Upper lobe of right lung (tissue), 1 donor: ENCODE measurements at regions not wholly inside any gene's neighbourhood (a gene's known extent, or its start where the extent isn't known, plus 50 kb on each side); places are given as distances from the start of the nearest gene placed in this dataset.

ENCODE experiments used
- ATAC-seq: fragments of 200-7000 bp; cut with Tn5 transposase; one replicate; pipeline ENCODE4 v1.9.1; 2020; ENCODE audit warnings: mild to moderate bottlenecking, moderate library complexity
- DNase-seq: peaks from one replicate; pipeline ENCODE4 v3.0.0-alpha.2; 2020
- H3K27ac ChIP-seq: fragments of 200-600 bp; one replicate; pipeline ENCODE4 v1.8.0; 2022
- H3K27me3 ChIP-seq: fragments of 200-600 bp; one replicate; pipeline ENCODE4 v1.8.0; 2022; ENCODE audit warnings: mild to moderate bottlenecking
- H3K36me3 ChIP-seq: fragments of 200-600 bp; one replicate; pipeline ENCODE4 v1.8.0; 2022
- H3K4me1 ChIP-seq: fragments of 200-600 bp; one replicate; pipeline ENCODE4 v1.8.0; 2022
- H3K4me3 ChIP-seq: fragments of 200-600 bp; one replicate; pipeline ENCODE4 v1.8.0; 2022; ENCODE audit warnings: mild to moderate bottlenecking
- H3K9me3 ChIP-seq: fragments of 200-600 bp; one replicate; pipeline ENCODE4 v1.8.0; 2022
- CTCF ChIP-seq: fragments of 200-600 bp; IDR thresholded peaks from one replicate; pipeline ENCODE4 v1.8.0; 2022; ENCODE audit warnings: antibody characterized with exemption
- intact Hi-C: fragments of 100-400 bp; cut with DNase I; formaldehyde crosslinking; loops from one replicate; pipeline ENCODE4 v1.11.0; 2022
- donor health status: DM: no; HTN: yes; CAD: no; lungs with severe emphysema.

DNA sequence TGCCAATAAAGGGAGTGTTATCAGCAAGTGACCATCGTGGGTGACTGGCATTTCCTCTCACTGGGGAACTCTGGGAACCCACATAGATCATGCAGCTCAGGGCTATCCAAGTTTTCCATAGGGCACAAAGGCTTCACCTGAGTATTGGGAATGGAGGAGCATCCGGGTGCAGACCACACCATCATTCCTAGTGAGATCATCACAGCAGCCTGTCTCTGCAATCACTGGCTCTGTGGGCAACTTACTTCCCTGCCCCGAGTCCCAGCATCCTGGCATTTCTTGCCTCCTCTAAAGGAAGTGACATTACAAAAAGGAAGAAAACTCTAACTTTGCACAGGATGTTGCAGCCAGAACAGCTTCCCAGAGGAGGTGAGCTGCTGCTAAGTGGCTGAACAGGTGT lies 80.6 kb upstream of the SHB start:
- no peak overlapping the region for H3K4me3 ChIP-seq
- TF ChIP-seq CTCF, result no peak
- H3K4me1 ChIP-seq, result no peaks in the 10 kb centered on the region
- DNase-seq, result peak; percentile 10
- H3K27me3 ChIP-seq, result no peaks in the 10 kb centered on the region
- H3K27ac ChIP-seq, result no peak overlapping the region
- intact Hi-C loops, result no loop called here
- ATAC-seq, result no peak
- H3K36me3 ChIP-seq, result no peaks in the 10 kb centered on the region
- no peaks in the 10 kb centered on the region for H3K9me3 ChIP-seq

DNA sequence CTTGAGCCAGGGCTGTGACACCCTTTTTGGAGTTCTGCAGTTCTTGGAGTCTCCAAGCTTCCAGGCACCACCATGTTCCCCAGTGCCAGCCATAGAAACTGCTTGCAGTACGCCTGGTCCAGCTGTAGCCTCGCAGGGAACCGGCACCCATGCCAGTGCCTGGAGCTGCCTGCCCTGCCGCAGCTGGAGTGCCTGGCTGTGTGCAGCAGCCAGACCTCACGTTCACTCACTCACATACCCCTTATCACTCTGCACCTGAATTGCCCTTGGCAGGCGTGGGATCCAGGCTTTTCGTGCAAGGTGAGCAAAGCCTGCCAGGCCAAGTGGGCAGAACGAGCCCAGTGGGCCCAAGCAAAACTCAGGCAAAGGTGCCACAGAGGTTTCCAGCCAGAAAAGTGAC lies 77.8 kb upstream of the SHB start:
- H3K27me3 ChIP-seq, result no peaks in the 10 kb centered on the region
- no peaks in the 10 kb centered on the region for H3K36me3 ChIP-seq
- ATAC-seq (no peak), DNase-seq (peak; percentile 38)
- H3K27ac ChIP-seq, result no peak overlapping the region
- H3K9me3 ChIP-seq, result no peaks in the 10 kb centered on the region
- H3K4me1 ChIP-seq, result no peaks in the 10 kb centered on the region
- no peak overlapping the region for H3K4me3 ChIP-seq
- intact Hi-C loops, result no loop called here
- no peak for TF ChIP-seq CTCF

DNA sequence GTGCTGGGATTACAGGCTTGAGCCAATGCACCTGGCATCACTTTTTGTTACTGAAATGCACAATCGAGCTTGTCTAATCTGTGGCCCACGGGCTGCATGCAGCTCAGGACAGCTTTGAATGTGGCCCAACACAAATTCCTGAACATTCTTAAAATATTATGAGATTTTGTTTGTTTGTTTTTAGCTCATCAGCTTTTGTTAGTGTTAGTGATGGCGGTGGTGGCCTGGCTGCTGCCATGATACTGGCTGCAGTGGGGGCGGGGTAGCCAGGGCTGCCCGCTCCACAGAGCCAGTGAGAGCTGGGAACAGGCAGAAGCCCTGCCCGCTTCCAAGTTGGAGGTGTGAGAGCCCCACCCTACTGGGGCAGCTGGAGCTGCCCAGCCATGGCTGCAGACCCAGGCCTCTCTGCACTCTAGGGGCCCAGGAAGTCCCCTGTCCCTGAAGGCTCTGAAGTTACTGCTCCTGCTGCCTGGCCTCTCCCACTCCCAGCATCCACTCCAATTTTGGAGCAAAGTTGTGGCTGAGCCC lies 76.6 kb upstream of the SHB start:
- Histone ChIP-seq H3K27ac (no peak overlapping the region), H3K4me1 (no peaks in the 10 kb centered on the region), H3K4me3 (no peak overlapping the region), H3K36me3 (no peaks in the 10 kb centered on the region), H3K27me3 (no peaks in the 10 kb centered on the region), H3K9me3 (no peaks in the 10 kb centered on the region)
- ATAC-seq, result no peak
- TF ChIP-seq CTCF, result no peak
- intact Hi-C loops, result no loop called here
- peak; percentile 30 for DNase-seq

- Histone ChIP-seq H3K4me3 (no peak overlapping the region), H3K36me3 (no peaks in the 10 kb centered on the region), H3K27ac (no peak overlapping the region), H3K9me3 (no peaks in the 10 kb centered on the region), H3K4me1 (no peaks in the 10 kb centered on the region), H3K27me3 (no peaks in the 10 kb centered on the region)
- TF ChIP-seq CTCF, result no peak
- no peak for ATAC-seq
- intact Hi-C loops, result no loop called here
- peak; percentile 3 for DNase-seq
These were observed 75.4 kb upstream of the SHB start for GRCh38 chr9:38144421-38144820.

DNA sequence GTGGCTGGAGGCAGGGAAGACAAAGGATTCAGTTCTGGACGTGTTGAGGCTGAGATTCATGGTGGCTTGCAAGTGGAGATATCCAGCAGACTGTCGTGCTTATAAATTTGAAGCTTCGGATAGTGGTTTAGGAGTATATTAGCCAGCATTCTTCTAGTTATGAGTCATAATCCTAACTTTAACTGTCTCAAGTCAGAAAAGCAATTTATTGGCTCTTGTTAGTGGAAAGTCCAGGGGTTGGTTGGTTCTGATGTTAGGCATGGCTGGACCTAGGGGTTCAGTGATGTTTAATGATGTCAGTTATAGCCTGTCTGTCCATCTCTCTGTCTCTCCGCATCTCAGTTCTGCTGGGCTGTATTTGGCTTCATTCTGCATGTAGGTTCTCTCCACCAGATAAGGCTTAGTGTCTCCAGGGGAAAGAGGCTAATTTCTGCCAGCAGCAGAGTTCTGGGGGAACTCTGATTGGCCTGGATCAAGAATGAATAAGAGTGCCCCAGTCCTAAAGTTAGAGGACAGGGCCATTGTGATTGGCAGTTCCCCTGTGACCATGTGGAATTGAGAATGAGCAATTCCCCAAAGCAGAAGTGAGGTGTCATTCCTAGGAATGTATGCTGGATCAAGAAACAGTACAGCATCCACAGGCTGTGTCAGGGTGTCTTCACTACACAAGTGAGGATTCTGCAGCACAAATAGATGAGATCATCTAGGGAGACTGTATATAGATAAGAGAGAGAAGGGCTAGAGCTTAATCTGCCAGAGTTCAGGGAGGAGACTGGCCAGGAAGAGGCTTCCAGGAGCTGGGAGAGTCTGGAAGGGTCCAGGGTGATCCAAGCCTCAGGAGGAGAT lies 72.9 kb upstream of the SHB start:
- no peak for TF ChIP-seq CTCF
- no peak overlapping the region for H3K27ac ChIP-seq
- H3K27me3 ChIP-seq, result no peaks in the 10 kb centered on the region
- H3K9me3 ChIP-seq, result no peaks in the 10 kb centered on the region
- DNase-seq (peak; percentile 6), ATAC-seq (no peak)
- H3K36me3 ChIP-seq, result no peaks in the 10 kb centered on the region
- intact Hi-C loops, result no loop called here
- no peaks in the 10 kb centered on the region for H3K4me1 ChIP-seq
- no peak overlapping the region for H3K4me3 ChIP-seq
